SK-N-SH (cell line): ENCODE measurements at regions not wholly inside any gene's neighbourhood (a gene's known extent, or its start where the extent isn't known, plus 50 kb on each side); places are given as distances from the start of the nearest gene placed in this dataset.

Experiments used
- CTCF ChIA-PET: fragments of 300-600, 350-600 bp; formaldehyde crosslinking; extraction: SDS; loops from one replicate; lab custom pipeline; 2021; lab: Yijun Ruan, JAX
- POLR2A ChIA-PET: fragments of 350-600 bp; sonication (Branson Sonifier 250); formaldehyde crosslinking; extraction: SDS; loops from one replicate; lab custom pipeline; 2020; ENCODE audit warnings: antibody characterized with exemption, inconsistent platforms; lab: Yijun Ruan, JAX
- DNase-seq: peaks from one replicate; pipeline ENCODE4 v3.0.0; 2012
- H2AFZ ChIP-seq: fragments of 200-600 bp; sonication (generic); 2 replicates; pipeline ENCODE4 v1.8.1; 2016; ENCODE audit warnings: antibody characterized with exemption, mild to moderate bottlenecking, low read depth
- H3F3A ChIP-seq: fragments of 200-600 bp; sonication (generic); replicated peaks from 2 replicates; pipeline ENCODE3; 2016; ENCODE audit warnings: antibody characterized with exemption, mild to moderate bottlenecking; ENCODE audit not compliant: insufficient read depth
- H3K27ac ChIP-seq, 2 experiments: fragments of 200-500 bp in 1 of 2; fragments of 200-600 bp in 1 of 2; sonication (Bioruptor generic) in 1 of 2; sonication (generic), shearing (Covaris generic) in 1 of 2; 2 replicates each; pipeline versions ENCODE4 v1.5.1 to v1.6.1; 2014 to 2016; ENCODE audit warnings: low read depth in 2 of 2, inconsistent platforms in 1 of 2, low read length in 1 of 2, mild to moderate bottlenecking in 1 of 2, mixed read lengths in 1 of 2
- H3K27me3 ChIP-seq: fragments of 200-600 bp; sonication (generic), shearing (Covaris generic); 2 replicates; pipeline ENCODE4 v1.6.1; 2016; ENCODE audit warnings: mixed run types; ENCODE audit not compliant: insufficient read depth
- H3K36me3 ChIP-seq, 2 experiments: fragments of 200-500 bp in 1 of 2; fragments of 200-600 bp in 1 of 2; sonication (Bioruptor generic) in 1 of 2; sonication (generic) in 1 of 2; replicated peaks in 1 of 2; 2 replicates each; pipeline versions ENCODE3 to v1.5.1; 2014 to 2016; ENCODE audit warnings: low read length in 1 of 2, mild to moderate bottlenecking in 1 of 2; ENCODE audit not compliant: insufficient read depth in 2 of 2, control insufficient read depth in 1 of 2
- H3K4me1 ChIP-seq, 2 experiments: fragments of 200-500 bp in 1 of 2; fragments of 200-600 bp in 1 of 2; sonication (Bioruptor generic) in 1 of 2; sonication (generic), shearing (Covaris generic) in 1 of 2; 2 replicates each; pipeline versions ENCODE4 v1.5.1 to v1.6.1; 2014 to 2016; ENCODE audit warnings: low read depth in 1 of 2, low read length in 1 of 2, mixed run types in 1 of 2; ENCODE audit not compliant: insufficient read depth in 2 of 2, control insufficient read depth in 1 of 2
- H3K4me2 ChIP-seq: fragments of 200-600 bp; sonication (generic), shearing (Covaris generic); 2 replicates; pipeline ENCODE4 v1.6.1; 2017; ENCODE audit warnings: mixed run types
- H3K4me3 ChIP-seq, 2 experiments: fragments of 200-500 bp in 1 of 2; fragments of 200-600 bp in 1 of 2; sonication (Bioruptor generic) in 1 of 2; sonication (generic), shearing (Covaris generic) in 1 of 2; 2 replicates each; pipeline versions ENCODE4 v1.5.1 to v1.8.1; 2014 to 2016; ENCODE audit warnings: low read depth in 2 of 2, inconsistent platforms in 1 of 2, low read length in 1 of 2, mild to moderate bottlenecking in 1 of 2, mixed read lengths in 1 of 2, moderate library complexity in 1 of 2
- H3K79me2 ChIP-seq: fragments of 200-600 bp; sonication (generic); 2 replicates; pipeline ENCODE4 v1.8.1; 2017; ENCODE audit warnings: mild to moderate bottlenecking; ENCODE audit not compliant: insufficient read depth
- H3K9ac ChIP-seq: fragments of 200-600 bp; sonication (generic); 2 replicates; pipeline ENCODE4 v1.6.1; 2017; ENCODE audit warnings: mixed run types
- H3K9me2 ChIP-seq: fragments of 200-600 bp; sonication (generic); 2 replicates; pipeline ENCODE4 v1.6.1; 2017; ENCODE audit warnings: mixed run types
- H3K9me3 ChIP-seq: fragments of 200-600 bp; sonication (generic); 2 replicates; pipeline ENCODE4 v1.6.1; 2017; ENCODE audit warnings: mixed run types, mild to moderate bottlenecking, moderate library complexity
- H4K20me1 ChIP-seq: fragments of 200-600 bp; sonication (generic); 2 replicates; pipeline ENCODE4 v1.6.1; 2017; ENCODE audit warnings: mild to moderate bottlenecking, mixed run types; ENCODE audit not compliant: insufficient read depth
- FOXM1 ChIP-seq: IDR thresholded peaks from 2 replicates; pipeline ENCODE4 v1.4.0; 2012; ENCODE audit warnings: low read depth, mild to moderate bottlenecking
- MXI1 ChIP-seq: IDR thresholded peaks from 2 replicates; pipeline ENCODE4 v1.6.1; 2012; ENCODE audit warnings: mild to moderate bottlenecking, low read depth, low read length, improper control_type of control experiment
- POLR2AphosphoS5 ChIP-seq: IDR thresholded peaks from 2 replicates; pipeline ENCODE4 v1.6.1; 2012; ENCODE audit warnings: low read depth, low read length
- SMC3 ChIP-seq: IDR thresholded peaks from 2 replicates; pipeline ENCODE4 v1.6.1; 2012; ENCODE audit warnings: low read depth, low read length, improper control_type of control experiment
- TCF12 ChIP-seq: IDR thresholded peaks from 2 replicates; pipeline ENCODE4 v1.4.0; 2012
- TEAD4 ChIP-seq: IDR thresholded peaks from 2 replicates; pipeline ENCODE4 v1.4.0; 2012; ENCODE audit warnings: mild to moderate bottlenecking, borderline replicate concordance; ENCODE audit not compliant: insufficient read depth
- WGBS: methylation state at CpG from one replicate; pipeline ENCODE4 v1.1.6; 2017; ENCODE audit warnings: low lambda C conversion rate; 5-methylcytosine and 5-hydroxymethylcytosine counted together
- TF ChIP-seq, protein P1 (sequence below): IDR thresholded peaks from 2 replicates; pipeline ENCODE4 v1.6.1; 2012; ENCODE audit warnings: mild to moderate bottlenecking, low read depth, low read length, moderate library complexity
- TF ChIP-seq, protein P2 (sequence below): fragments of 150-350 bp; IDR thresholded peaks from 2 replicates; pipeline ENCODE4 v1.6.1; 2017; ENCODE audit warnings: antibody characterized with exemption, low read length, low read depth, borderline replicate concordance
- TF ChIP-seq, protein P3 (sequence below): IDR thresholded peaks from 2 replicates; pipeline ENCODE4 v1.4.0; 2012; ENCODE audit warnings: low read depth, borderline replicate concordance
- TF ChIP-seq, protein P4 (sequence below): IDR thresholded peaks from 2 replicates; pipeline ENCODE4; 2012
- TF ChIP-seq, protein P5 (sequence below): IDR thresholded peaks from 2 replicates; pipeline ENCODE4 v1.4.0; 2012; ENCODE audit warnings: low read depth
- TF ChIP-seq, protein P6 (sequence below): IDR thresholded peaks from 2 replicates; pipeline ENCODE4 v1.4.0; 2012; ENCODE audit warnings: low read depth, borderline replicate concordance
- TF ChIP-seq, protein P7 (sequence below): fragments of 200-600 bp; sonication (generic); IDR thresholded peaks from 2 replicates; pipeline ENCODE4 v1.6.1; 2017; ENCODE audit warnings: antibody characterized with exemption, mild to moderate bottlenecking, moderate library complexity

DNA sequence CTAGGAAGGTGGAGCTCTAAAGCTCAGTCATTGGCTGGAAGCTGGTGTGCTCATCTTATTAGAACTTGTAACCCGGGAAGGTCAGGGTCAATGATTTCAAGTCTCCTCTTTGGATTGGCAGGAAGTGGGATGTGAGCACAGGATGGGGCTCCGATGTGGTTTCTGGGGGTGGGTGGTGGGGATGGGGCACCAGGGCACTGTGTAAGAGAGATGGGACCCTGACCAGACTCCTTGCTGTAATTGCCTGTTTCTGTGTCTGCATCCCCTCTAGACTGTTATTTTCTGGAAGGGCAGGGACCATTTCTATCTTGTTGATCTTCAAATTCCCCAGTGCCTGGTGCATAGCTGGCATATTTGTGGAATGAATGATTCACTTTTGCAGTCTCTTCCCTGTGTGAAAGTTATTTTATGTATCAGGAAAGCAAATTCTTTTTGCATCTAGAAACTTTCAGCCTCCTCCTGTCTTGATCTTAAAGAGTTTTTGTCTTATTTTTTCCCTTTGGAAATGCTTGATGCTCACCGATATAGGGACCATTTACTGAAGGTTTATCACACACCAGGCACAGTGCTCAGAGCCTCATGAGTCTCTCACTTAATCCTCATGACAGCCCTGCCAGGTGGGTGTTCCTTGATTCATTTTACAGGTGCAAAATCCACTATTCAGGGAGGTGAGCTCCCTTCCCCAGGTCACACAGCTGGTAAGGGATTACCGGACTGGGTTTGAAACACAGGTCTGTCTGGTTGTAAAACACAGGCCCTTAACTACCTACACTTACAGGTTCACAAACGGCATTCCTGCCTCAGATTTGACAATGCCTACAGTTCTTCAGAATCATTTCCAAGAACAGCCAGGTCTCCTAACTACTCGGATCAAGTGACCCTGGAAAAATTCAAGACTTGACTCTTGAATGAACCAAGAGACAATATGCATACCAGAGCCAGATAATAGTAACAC lies 86.9 kb upstream of the IGF1 start (continued):
- TF ChIP-seq, protein P1, sequence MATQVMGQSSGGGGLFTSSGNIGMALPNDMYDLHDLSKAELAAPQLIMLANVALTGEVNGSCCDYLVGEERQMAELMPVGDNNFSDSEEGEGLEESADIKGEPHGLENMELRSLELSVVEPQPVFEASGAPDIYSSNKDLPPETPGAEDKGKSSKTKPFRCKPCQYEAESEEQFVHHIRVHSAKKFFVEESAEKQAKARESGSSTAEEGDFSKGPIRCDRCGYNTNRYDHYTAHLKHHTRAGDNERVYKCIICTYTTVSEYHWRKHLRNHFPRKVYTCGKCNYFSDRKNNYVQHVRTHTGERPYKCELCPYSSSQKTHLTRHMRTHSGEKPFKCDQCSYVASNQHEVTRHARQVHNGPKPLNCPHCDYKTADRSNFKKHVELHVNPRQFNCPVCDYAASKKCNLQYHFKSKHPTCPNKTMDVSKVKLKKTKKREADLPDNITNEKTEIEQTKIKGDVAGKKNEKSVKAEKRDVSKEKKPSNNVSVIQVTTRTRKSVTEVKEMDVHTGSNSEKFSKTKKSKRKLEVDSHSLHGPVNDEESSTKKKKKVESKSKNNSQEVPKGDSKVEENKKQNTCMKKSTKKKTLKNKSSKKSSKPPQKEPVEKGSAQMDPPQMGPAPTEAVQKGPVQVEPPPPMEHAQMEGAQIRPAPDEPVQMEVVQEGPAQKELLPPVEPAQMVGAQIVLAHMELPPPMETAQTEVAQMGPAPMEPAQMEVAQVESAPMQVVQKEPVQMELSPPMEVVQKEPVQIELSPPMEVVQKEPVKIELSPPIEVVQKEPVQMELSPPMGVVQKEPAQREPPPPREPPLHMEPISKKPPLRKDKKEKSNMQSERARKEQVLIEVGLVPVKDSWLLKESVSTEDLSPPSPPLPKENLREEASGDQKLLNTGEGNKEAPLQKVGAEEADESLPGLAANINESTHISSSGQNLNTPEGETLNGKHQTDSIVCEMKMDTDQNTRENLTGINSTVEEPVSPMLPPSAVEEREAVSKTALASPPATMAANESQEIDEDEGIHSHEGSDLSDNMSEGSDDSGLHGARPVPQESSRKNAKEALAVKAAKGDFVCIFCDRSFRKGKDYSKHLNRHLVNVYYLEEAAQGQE = peak; percentile 35; the same call in 1 of the 2 replicates
- peak; percentile 70 for TF ChIP-seq POLR2AphosphoS5

DNA sequence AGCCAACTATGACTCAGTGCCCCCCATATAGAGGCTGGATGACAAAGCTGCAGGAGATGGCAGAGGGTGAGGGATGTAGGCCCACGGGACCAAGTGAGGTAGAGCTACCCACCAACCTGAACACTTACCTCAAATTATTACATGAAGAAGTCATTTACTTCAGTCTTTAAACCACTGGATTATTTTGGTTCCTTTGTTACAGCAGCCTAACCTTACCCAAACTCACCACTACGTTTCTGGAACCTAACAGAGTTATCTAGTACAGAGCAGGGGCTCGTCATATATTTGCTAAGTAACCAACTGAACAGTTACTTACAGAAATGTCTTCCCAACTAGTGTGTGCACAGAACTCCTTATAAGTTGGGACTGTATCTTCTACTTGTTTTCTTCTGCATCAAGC lies 85.2 kb upstream of the IGF1 start:
- WGBS = 68% methylated on average over 3 of the region's 3 CpGs
- no peaks in the 10 kb centered on the region for H3K27me3 ChIP-seq
- no peak overlapping the region for H3K4me3 ChIP-seq
- no peak for DNase-seq
- no peaks in the 10 kb centered on the region for H3K9me3 ChIP-seq
- H3K9me2 ChIP-seq = no peaks in the 10 kb centered on the region
- CTCF ChIA-PET = no interaction called here
- H3K79me2 ChIP-seq = no peaks in the 10 kb centered on the region
- no peak overlapping the region for H3K9ac ChIP-seq
- H3F3A ChIP-seq = peaks cover 33% of the 10 kb centered on the region
- POLR2A ChIA-PET = no interaction called here
- H3K36me3 ChIP-seq = no peaks in the 10 kb centered on the region
- no peaks in the 10 kb centered on the region for H4K20me1 ChIP-seq
- no peak overlapping the region for H3K4me2 ChIP-seq
- peak overlapping the region in 1 of 2 experiments; percentile 95; a peak in 2 of 4 replicates for H3K27ac ChIP-seq
- no peak overlapping the region for H2AFZ ChIP-seq
- peaks cover 0 to 30% of the 10 kb centered on the region in 2 experiments; a peak in 3 of 4 replicates for H3K4me1 ChIP-seq
- TF ChIP-seq MXI1 (no peak), SMC3 (no peak), TCF12 (no peak), TEAD4 (no peak), FOXM1 (no peak)
- TF ChIP-seq, protein P1 = no peak
- TF ChIP-seq, protein P2, sequence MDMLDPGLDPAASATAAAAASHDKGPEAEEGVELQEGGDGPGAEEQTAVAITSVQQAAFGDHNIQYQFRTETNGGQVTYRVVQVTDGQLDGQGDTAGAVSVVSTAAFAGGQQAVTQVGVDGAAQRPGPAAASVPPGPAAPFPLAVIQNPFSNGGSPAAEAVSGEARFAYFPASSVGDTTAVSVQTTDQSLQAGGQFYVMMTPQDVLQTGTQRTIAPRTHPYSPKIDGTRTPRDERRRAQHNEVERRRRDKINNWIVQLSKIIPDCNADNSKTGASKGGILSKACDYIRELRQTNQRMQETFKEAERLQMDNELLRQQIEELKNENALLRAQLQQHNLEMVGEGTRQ = no peak
- TF ChIP-seq, protein P3, sequence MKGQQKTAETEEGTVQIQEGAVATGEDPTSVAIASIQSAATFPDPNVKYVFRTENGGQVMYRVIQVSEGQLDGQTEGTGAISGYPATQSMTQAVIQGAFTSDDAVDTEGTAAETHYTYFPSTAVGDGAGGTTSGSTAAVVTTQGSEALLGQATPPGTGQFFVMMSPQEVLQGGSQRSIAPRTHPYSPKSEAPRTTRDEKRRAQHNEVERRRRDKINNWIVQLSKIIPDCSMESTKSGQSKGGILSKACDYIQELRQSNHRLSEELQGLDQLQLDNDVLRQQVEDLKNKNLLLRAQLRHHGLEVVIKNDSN = no peak
- TF ChIP-seq, protein P4, sequence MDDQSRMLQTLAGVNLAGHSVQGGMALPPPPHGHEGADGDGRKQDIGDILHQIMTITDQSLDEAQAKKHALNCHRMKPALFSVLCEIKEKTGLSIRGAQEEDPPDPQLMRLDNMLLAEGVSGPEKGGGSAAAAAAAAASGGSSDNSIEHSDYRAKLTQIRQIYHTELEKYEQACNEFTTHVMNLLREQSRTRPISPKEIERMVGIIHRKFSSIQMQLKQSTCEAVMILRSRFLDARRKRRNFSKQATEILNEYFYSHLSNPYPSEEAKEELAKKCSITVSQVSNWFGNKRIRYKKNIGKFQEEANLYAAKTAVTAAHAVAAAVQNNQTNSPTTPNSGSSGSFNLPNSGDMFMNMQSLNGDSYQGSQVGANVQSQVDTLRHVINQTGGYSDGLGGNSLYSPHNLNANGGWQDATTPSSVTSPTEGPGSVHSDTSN = no peak
- TF ChIP-seq, protein P5, sequence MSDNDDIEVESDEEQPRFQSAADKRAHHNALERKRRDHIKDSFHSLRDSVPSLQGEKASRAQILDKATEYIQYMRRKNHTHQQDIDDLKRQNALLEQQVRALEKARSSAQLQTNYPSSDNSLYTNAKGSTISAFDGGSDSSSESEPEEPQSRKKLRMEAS = no peak
- TF ChIP-seq, protein P6, sequence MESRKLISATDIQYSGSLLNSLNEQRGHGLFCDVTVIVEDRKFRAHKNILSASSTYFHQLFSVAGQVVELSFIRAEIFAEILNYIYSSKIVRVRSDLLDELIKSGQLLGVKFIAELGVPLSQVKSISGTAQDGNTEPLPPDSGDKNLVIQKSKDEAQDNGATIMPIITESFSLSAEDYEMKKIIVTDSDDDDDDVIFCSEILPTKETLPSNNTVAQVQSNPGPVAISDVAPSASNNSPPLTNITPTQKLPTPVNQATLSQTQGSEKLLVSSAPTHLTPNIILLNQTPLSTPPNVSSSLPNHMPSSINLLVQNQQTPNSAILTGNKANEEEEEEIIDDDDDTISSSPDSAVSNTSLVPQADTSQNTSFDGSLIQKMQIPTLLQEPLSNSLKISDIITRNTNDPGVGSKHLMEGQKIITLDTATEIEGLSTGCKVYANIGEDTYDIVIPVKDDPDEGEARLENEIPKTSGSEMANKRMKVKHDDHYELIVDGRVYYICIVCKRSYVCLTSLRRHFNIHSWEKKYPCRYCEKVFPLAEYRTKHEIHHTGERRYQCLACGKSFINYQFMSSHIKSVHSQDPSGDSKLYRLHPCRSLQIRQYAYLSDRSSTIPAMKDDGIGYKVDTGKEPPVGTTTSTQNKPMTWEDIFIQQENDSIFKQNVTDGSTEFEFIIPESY = no peak
- TF ChIP-seq, protein P7, sequence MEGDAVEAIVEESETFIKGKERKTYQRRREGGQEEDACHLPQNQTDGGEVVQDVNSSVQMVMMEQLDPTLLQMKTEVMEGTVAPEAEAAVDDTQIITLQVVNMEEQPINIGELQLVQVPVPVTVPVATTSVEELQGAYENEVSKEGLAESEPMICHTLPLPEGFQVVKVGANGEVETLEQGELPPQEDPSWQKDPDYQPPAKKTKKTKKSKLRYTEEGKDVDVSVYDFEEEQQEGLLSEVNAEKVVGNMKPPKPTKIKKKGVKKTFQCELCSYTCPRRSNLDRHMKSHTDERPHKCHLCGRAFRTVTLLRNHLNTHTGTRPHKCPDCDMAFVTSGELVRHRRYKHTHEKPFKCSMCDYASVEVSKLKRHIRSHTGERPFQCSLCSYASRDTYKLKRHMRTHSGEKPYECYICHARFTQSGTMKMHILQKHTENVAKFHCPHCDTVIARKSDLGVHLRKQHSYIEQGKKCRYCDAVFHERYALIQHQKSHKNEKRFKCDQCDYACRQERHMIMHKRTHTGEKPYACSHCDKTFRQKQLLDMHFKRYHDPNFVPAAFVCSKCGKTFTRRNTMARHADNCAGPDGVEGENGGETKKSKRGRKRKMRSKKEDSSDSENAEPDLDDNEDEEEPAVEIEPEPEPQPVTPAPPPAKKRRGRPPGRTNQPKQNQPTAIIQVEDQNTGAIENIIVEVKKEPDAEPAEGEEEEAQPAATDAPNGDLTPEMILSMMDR = no peak
